ENCODE measurements at regions not wholly inside any gene's neighbourhood (a gene's known extent, or its start where the extent isn't known, plus 50 kb on each side); places are given as distances from the start of the nearest gene placed in this dataset.
"Not testable (repeated sequence)": the region's sequence is repeated elsewhere in the genome, so short reads cannot be mapped to it uniquely, and the experiment has no call there.

DNA sequence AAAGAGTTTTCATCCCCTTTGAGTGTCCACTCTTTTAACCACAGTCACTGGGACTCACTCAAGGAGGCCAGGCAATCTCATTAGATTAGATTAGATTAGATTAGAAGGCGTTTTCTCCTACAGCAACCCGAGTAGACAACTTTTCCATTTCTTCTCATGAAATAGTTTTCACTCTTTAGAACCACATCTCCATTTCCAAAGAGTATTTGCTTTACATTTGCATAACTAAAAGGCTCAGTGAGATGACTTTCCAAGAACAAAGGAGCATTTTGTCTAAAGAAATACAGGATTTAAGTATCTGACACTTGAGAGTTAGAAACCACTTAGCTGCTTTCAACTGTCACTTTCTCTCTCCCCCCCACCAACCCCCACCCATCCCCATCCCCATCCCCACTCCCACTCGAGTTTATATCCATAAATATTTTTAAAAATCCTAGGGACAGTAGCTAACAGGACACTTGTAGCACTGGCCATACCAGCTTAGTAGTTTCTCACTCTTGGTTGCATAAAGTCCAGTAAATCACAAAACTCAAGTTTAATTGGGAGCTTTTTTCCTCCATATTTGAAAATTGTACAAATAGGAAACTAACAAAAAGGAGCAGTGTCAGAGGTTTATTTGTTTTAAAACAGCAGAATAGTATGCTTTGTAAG is 2202.9 kb upstream of the WWC1 start:
- no peak for DNase-seq

DNA sequence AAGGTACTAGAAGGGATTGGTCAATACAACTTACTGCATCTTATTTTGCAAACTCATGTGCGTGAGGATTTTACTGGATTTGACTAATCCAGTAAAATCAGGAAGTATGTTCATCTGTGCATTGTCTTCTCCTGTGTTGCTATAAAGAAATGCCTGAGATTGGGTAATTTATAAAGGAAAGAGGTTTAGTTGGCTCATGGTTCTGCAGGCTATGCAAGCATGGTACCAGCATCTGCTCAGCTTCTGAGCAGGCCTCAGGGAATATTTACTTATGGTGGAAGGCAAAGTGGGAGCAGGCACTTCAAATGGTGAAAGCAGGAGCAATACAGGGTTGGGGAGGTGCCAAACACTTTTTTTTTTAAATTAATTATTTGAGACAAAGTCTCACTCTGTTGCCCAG is 2199.5 kb upstream of the WWC1 start:
- no peak for DNase-seq

DNA sequence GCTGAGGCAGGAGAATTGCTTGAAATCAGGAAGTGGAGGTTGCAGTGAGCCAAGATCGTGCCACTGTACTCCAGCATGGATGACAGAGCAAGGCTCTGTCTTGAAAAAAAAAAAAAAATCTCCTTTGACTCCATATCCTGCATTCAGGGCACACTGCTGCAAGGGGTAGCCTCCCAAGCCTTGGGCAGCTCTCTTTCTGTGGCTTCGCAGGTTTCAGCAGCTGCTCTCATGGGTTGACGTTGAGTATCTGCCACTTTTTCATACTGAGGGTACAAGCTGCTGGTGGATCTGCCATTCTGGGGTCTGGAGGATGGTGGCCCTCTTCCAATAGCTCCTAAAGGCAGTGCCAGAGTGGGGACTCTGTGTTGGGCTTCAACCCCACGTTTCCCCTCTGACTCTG is 2198.1 kb upstream of the WWC1 start:
- DNase-seq = no peak

GRCh38 chr5:166102947-166103346 is 2188.5 kb upstream of the WWC1 start:
- no peak for DNase-seq

DNA sequence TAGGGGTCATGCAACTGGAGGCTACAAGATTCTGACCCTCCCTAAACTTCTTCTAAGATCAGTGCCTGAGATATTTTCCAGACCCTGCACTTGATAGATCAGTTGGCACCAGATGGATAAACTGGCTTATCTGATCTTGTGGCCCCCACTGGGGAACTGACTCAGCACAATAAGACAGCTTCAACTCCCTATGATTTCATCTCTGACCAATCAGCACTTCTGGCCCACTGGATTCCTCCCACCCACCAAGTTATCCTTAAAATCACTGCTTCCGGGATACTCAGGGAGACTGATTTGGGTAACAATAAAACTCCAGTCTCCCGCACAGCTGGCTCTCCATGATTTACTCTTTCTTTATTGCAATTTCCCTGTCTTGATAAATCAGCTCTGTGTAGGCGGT is 2180.4 kb upstream of the WWC1 start:
- no peak for DNase-seq

DNA sequence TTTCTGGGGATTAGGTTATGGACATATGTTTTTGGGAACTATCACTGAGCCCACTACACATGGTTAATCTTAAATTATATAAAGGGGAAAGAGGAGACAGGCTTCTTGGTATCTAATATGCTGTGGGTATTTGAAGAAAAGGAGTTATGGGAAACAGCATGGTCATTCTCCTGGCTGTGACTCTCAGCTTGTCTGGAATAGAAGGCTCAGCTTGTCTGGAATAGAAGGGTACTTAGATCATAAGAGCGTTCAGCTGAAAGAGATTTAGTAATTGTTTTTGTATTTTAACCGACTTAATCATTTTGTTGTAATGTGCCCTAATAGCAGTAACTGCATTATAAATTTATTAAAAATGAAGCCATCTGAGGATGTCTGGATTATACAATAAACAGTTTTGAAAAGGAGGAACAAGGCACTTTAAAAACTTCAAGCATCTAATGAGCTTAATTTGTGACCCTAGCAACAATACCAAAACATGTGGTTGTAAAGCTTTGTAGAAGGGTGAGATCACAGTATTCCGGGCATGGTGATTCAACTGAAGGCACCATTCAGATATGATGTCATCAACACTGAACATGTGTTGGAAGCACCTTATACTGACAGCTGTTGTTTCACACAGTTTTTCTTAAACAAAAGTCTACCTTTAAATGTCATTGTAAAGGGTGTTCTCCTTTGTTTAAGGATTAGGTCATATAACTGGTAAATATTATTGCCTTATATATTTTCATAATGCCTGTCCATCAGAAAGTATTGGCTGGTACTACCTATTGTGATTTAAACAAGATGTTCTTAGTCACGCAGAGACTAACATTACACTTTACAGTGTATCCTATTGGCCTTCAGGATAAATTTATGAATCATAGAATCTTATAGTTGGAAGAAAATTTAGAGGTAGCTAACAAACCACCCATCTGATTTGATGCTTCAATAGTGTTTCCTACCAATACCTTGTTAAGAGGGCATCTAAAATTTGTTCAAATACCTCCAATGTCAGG is 2174.1 kb upstream of the WWC1 start:
- peak; percentile 34 for DNase-seq

DNA sequence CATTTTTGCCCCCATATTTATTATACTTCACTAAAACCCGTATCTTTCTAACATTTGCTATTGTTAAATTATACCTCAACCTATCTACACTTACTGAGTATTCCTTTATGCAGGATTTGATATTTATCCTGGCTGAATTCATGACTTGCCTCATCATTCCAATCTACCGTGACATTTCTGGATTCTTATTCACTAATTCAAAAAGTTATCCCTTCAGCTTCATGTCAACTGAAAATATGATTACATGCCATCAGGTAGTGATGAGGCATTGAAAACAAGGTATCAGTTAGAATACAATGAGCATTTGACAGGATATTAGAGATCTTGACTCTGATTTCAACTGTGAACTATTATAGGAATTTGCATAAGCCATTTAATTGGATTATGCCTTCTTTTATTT is 2171.9 kb upstream of the WWC1 start:
- DNase-seq = no peak

DNA sequence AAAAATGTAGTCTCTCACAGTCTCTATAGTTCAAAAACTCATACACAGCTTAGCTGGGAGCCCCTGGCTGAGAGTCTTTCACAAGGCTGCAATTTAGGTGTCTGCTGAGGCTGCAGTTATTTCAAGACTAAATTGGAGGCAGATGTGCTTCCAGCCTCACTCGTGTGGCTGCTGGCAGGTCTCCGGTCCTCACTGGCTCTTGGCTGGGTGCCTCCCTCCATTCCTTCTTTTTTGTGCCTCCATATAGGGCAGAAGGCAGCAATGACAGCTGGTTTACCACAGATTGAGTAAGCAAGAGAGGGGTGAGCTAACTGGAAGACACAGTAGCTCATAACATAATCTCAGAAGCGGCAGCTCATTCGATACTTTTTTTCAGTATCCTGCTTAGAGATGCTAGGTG is 2167.7 kb upstream of the WWC1 start:
- peak; percentile 9 for DNase-seq

DNA sequence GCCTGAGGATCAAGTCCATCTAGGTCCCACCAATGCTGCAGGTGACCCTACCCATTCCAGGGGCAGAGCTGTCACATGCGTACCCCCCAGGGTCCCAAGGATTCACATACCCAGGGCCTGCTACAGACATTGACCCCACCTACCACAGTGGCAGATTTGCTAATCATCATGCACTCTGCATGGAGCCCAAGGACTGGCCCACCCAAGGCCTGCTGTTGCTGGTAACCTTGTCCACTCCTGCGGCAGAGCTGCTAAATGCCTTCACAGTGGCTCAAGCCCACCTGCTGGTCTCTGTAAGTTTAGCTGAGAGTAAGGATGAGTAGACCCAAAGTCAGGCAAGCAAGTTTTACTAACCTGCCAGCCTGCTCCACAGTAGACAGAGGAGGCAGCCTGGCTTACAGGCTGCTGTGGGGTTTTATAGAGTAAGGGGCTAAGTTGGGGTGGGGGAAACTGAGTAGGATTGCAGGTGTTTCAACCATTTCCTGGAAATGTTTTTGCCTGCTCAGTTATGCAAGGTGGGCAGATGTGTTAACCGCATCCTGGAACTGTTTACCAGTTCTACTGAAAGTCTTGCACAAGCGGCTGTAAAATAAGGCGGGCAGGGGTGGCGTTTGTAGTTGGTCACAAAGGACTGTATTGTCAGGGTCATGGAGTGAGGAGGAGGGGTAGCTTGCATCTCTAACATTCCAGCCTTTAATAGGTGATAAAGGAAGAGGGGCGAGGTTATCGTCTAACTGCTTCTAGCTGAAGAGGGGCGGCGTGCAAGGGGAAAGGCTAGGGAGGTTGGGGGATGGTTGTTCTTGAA is 2163.5 kb upstream of the WWC1 start:
- DNase-seq = no peak

DNA sequence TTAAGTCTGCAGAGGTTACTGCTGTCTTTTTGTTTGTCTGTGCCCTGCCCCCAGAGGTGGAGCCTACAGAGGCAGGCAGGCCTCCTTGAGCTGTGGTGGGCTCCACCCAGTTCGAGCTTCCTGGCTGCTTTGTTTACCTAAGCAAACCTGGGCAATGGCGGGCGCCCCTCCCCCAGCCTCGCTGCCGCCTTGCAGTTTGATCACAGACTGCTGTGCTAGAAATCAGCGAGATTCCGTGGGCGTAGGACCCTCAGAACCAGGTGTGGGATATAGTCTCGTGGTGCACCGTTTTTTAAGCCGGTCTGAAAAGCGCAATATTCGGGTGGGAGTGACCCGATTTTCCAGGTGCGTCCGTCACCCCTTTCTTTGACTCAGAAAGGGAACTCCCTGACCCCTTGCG is 2146.3 kb upstream of the WWC1 start:
- not testable (repeated sequence) for DNase-seq

- DNase-seq = no peak
Measured at GRCh38 chr5:166163996-166164610, 2127.3 kb upstream of the WWC1 start.

GRCh38 chr5:166165596-166165995 is 2125.8 kb upstream of the WWC1 start:
- DNase-seq = peak; percentile 13

DNA sequence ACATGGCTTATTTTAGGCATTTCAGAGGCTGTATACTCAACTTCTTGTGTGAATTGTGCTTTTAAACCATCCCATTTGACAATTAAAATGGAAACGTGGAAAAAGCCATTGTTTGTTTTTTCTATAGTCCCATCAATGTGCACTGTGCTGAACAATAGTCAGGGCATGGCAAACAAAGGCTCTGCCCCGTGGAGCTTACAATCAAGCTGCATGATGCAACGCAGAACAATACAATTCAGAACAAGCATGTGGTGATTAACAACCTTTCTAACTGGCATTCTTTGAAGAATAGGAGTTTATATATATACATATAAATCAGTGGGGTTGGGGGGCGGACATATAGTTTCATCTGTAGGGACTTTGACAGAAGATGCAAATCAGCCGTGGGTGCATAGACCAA is 2125.4 kb upstream of the WWC1 start:
- DNase-seq = no peak

- DNase-seq = no peak
Measured at GRCh38 chr5:166172597-166172996, 2118.8 kb upstream of the WWC1 start.

DNA sequence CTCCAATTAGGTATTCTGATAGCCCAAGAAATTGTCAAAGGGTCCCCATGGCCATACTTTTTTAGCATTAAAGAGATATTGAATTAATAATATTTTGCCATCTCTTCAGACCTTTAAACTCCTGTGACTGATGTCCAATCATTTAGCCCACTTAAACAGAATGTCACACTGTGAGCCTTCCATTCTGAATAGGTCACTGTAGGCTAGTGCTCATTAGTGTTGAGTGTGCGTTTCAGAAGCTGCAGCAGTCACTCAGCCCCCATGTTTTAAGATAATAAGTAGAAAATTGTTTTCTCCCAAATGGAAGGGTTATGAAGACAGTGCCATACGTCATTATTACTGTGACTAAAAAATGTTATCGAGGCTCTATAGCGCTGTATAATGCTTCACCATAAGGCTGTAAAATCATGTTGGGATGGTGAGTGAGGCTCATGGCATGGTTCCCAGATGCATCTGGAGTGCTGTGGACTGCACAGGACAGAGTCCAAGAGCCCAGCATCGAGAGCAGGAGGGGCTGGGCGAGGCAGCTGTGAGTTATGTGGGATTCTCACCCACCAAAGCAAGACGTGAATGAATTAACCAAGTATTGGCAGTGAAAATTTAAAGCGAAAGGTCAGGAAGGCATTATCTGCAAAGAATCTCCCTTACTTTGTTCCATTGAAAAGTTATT is 2112.9 kb upstream of the WWC1 start:
- DNase-seq = peak; percentile 1

- DNase-seq = no peak
Measured at GRCh38 chr5:166185185-166185584, 2106.3 kb upstream of the WWC1 start.

DNA sequence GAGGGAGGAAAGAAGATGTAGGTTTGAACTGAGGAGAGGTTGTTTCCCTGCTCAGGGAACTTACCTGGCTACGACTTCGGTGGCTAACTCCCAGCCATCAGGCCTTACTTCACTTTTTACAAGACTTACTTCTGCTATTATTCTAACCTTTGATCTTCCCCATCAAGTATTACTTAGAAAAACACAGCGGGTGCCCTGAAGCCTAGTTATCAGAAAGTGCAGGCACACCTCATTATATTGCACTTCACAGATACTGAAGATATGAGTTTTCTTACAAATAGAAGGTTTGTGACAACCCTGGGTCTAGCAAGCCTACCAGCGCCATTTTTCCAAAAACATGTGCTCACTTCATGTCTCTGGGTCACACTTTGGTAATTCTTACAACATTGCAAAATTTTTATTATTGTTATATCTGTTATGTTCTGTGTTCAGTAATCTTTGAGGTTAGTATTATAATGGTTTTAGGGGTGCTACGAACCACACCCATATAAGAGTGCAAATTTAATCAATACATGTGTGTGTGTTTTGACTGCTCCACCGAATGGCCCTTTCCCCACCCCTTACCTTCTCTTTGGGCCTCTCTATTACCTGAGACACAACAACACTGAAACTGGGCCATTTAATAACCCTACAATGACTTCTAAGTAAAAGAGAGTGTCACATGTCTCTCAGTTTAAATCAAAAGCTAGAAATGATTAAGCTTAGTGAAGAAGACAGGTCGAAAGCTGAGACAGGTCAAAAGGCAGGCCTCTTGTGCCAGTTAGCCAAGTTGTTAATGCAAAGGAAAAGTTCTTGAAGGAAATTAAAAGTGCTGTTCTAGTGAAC is 2102.7 kb upstream of the WWC1 start:
- no peak for DNase-seq

DNA sequence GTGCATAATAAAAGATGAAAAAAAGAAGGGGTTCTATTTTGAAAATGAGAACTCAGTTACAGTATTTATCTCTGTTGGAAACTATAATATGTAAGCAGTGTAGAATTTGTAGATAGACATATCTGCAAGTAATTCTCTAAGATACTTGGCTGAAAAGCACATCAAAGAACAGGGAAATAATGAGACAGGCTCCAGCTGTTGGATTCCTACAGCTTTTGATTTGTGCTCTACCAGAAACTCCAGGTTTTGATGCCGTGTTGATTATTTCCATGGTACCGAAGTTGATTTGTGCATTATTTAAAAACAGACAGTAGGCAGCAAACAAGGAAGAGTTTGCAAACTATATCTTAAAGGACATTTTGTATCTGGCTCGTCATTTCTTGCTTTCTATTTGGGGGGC is 2098.7 kb upstream of the WWC1 start:
- no peak for DNase-seq

DNA sequence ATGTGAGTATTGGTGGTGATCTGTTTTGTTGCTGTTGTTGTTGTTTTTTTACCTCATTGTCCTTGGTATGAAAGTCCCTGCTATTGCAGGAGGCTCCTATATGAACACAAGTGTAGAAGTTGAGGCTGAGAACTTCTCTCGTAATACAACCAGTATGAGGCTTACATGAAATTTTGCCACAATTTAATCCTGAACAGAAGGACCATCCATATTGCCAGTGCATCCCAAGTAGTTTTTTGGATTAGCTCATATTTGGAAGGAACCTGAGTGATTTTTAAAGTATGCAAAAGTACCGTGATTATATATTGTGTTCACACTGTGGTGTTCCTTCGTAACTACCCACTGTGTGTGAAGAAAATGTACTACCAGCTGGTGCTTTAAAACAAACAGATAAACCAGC is 2095.5 kb upstream of the WWC1 start:
- DNase-seq = no peak

DNA sequence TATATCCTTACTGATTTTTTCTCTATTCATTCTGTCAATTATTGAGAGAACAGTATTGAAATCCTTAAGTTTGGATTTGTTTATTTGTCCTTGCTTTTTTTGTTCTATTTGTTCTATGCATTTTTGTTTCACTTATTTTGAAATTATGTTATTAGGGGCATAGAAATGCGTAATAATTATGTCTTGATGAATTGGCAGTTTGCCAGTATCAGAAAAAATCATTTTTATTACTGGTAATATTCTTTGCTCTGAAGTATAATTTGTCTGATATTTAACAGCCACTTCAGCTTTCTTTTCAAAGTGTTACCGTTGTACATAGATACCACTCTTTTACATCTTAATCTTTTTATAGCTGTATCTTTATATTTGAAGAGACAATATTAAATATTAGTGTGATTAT is 2090.9 kb upstream of the WWC1 start:
- no peak for DNase-seq

DNA sequence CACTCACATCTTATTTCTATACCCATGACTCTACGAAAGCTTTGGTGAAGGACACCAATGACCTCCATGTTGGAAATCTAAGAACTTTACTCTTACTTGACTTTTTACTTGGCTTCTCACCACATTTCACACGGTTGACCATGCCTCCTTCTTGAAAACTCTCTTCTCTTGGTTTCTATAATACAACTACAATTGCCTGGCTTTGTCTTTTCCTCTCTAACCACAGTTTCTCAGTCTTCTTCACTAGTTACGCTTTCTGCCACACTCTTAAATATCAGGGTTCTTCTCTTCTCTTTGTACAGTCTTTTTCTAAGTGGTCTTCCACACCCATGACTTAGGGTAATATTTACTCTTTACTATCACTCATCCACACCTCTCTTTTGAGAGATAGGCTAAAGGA is 2079.8 kb upstream of the WWC1 start:
- DNase-seq = no peak
